Mammary epithelial cell (primary cell): ENCODE measurements at regions not wholly inside any gene's neighbourhood (a gene's known extent, or its start where the extent isn't known, plus 50 kb on each side); places are given as distances from the start of the nearest gene placed in this dataset.

Experiments used
- EZH2 ChIP-seq: IDR thresholded peaks from 2 replicates; pipeline ENCODE4 v1.6.1; 2012; ENCODE audit warnings: low read length, inconsistent platforms, borderline replicate concordance
- TF ChIP-seq, protein P1 (sequence below), 2 donors: IDR thresholded peaks in 1 of 2; conservative IDR thresholded peaks in 1 of 2; 2 replicates each; pipeline ENCODE4 v1.5.1; 2011 to 2012; ENCODE audit warnings: inconsistent platforms in 2 of 2, low read length in 2 of 2, mild to moderate bottlenecking in 2 of 2, control low read depth in 1 of 2, low read depth in 1 of 2; ENCODE audit not compliant: insufficient read depth in 1 of 2; ENCODE audit errors: extremely low read depth in 1 of 2

DNA sequence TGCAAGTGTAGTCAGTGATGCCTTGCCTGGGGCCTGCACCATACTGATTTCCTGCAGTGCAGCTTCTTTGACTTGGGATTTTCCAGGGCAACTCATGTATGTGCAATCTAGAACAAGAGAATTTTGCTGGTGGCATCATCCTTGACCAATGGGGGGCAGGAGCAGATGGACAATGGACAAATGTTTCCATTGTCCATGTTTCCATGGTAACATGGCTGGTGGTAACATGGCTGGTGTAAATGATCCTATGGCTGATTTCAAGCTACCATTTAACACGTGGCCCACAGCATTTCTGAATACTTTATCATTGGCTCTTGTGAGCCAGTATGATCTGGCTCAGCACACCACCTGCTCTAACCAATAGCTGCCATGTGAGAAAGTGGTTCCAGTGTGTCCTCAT, 130.1 kb upstream of the OSMR start:
- TF ChIP-seq, protein P1, sequence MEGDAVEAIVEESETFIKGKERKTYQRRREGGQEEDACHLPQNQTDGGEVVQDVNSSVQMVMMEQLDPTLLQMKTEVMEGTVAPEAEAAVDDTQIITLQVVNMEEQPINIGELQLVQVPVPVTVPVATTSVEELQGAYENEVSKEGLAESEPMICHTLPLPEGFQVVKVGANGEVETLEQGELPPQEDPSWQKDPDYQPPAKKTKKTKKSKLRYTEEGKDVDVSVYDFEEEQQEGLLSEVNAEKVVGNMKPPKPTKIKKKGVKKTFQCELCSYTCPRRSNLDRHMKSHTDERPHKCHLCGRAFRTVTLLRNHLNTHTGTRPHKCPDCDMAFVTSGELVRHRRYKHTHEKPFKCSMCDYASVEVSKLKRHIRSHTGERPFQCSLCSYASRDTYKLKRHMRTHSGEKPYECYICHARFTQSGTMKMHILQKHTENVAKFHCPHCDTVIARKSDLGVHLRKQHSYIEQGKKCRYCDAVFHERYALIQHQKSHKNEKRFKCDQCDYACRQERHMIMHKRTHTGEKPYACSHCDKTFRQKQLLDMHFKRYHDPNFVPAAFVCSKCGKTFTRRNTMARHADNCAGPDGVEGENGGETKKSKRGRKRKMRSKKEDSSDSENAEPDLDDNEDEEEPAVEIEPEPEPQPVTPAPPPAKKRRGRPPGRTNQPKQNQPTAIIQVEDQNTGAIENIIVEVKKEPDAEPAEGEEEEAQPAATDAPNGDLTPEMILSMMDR (conservative IDR thresholded peaks at IDR 0.05 in 1 of 2, IDR thresholded peaks at IDR 0.05 in 1 of 2; ENCODE audit: extremely low read depth in 1 of 2, insufficient read depth in 1 of 2, low read depth in 1 of 2, low read length in 2 of 2): no peak
- no peak for TF ChIP-seq EZH2
